ENCODE measurements at regions not wholly inside any gene's neighbourhood (a gene's known extent, or its start where the extent isn't known, plus 50 kb on each side); places are given as distances from the start of the nearest gene placed in this dataset.

- no peak for DNase-seq
These were observed 406.2 kb downstream of the MBD2 start for GRCh38 chr18:53817976-53818950.

- DNase-seq = no peak
These were observed 424.3 kb downstream of the MBD2 start for GRCh38 chr18:53800171-53800570.

GRCh38 chr18:53799134-53799533 lies 425.3 kb downstream of the MBD2 start:
- peak; percentile 13 for DNase-seq

GRCh38 chr18:53798516-53798915 lies 426.0 kb downstream of the MBD2 start:
- DNase-seq = no peak

- no peak for DNase-seq
These were observed 426.4 kb downstream of the MBD2 start for GRCh38 chr18:53797998-53798495.

- no peak for DNase-seq
These were observed 428.3 kb downstream of the MBD2 start for GRCh38 chr18:53796040-53796729.

- DNase-seq = no peak
These were observed 428.9 kb downstream of the MBD2 start for GRCh38 chr18:53795610-53796009.

GRCh38 chr18:53795061-53795460 lies 429.4 kb downstream of the MBD2 start:
- no peak for DNase-seq

GRCh38 chr18:53792762-53793161 lies 431.7 kb downstream of the MBD2 start:
- no peak for DNase-seq

- peak; percentile 31 for DNase-seq
These were observed 433.7 kb downstream of the MBD2 start for GRCh38 chr18:53790786-53791185.

GRCh38 chr18:53789376-53790247 lies 434.9 kb downstream of the MBD2 start:
- no peak for DNase-seq

- DNase-seq = no peak
These were observed 438.7 kb downstream of the MBD2 start for GRCh38 chr18:53785811-53786210.

GRCh38 chr18:53784253-53784652 lies 440.2 kb downstream of the MBD2 start:
- DNase-seq = no peak

- no peak for DNase-seq
These were observed 443.8 kb downstream of the MBD2 start for GRCh38 chr18:53780666-53781065.

- no peak for DNase-seq
These were observed 452.2 kb downstream of the MBD2 start for GRCh38 chr18:53772293-53772692.

- no peak for DNase-seq
These were observed 452.8 kb downstream of the MBD2 start for GRCh38 chr18:53771664-53772063.

GRCh38 chr18:53765211-53765610 lies 459.3 kb downstream of the MBD2 start:
- DNase-seq = no peak

- no peak for DNase-seq
These were observed 460.4 kb downstream of the MBD2 start for GRCh38 chr18:53764086-53764485.

- no peak for DNase-seq
These were observed 467.1 kb downstream of the MBD2 start for GRCh38 chr18:53757328-53757727.

GRCh38 chr18:53756610-53756972 lies 467.9 kb downstream of the MBD2 start:
- no peak for DNase-seq

- DNase-seq = no peak
These were observed 468.4 kb downstream of the MBD2 start for GRCh38 chr18:53755914-53756609.

- DNase-seq = no peak
These were observed 470.3 kb downstream of the MBD2 start for GRCh38 chr18:53754154-53754553.
